ENCODE measurements at regions not wholly inside any gene's neighbourhood (a gene's known extent, or its start where the extent isn't known, plus 50 kb on each side); places are given as distances from the start of the nearest gene placed in this dataset.

DNA sequence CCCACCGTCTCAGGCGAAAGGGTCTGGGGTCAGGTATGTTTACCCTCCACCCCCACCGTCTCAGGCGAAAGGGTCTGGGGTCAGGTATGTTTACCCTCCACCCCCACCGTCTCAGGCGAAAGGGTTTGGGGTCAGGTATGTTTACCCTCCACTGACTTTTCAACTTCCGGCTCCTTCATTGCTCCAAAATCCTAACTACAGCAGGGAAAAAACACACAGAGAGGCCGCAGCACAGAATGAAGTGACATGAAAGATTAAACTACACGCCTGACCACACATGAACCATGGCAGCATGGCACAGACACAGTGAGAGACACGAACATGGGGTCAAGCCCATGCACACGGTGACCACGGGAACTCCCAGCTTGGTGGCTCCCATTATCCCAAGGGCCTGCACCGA lies 634.9 kb upstream of the B3GAT1 start:
- Histone ChIP-seq H3K9ac (ENCODE audit: insufficient read depth in 1 of 2, low read depth in 2 of 2, low read length in 2 of 2) (no peak overlapping the region), H3K9me3 (replicated peaks; ENCODE audit: control insufficient read depth, insufficient read depth, low read depth, low read length) (no peaks in the 10 kb centered on the region), H3K79me2 (ENCODE audit: control insufficient read depth, insufficient read depth, low read length) (no peaks in the 10 kb centered on the region), H3K4me2 (ENCODE audit: insufficient read depth, low read length) (no peak overlapping the region), H3K9me1 (ENCODE audit: control insufficient read depth, insufficient read depth, low read length) (no peaks in the 10 kb centered on the region), H3K4me1 (replicated peaks in 1 of 2; ENCODE audit: control insufficient read depth in 2 of 2, insufficient read depth in 2 of 2, low read length in 2 of 2) (no peaks in the 10 kb centered on the region), H3K27me3 (ENCODE audit: control insufficient read depth in 2 of 2, insufficient read depth in 2 of 2, low read length in 2 of 2) (peaks cover 0 to 16% of the 10 kb centered on the region in 2 experiments; a peak in 2 of 5 replicates), H2AFZ (ENCODE audit: low read depth, low read length) (no peak overlapping the region), H3K27ac (ENCODE audit: extremely low read depth, low read depth, low read length) (no peak overlapping the region), H3K4me3 (no peak overlapping the region), H4K20me1 (replicated peaks; ENCODE audit: control insufficient read depth, insufficient read depth, low read length) (peaks cover 4% of the 10 kb centered on the region), H3K36me3 (ENCODE audit: control insufficient read depth, insufficient read depth, low read length) (no peaks in the 10 kb centered on the region)
- no peak for TF ChIP-seq SRSF9 (IDR thresholded peaks at IDR 0.05; ENCODE audit: borderline replicate concordance, low read depth, low read length)
- TF ChIP-seq, protein P1, sequence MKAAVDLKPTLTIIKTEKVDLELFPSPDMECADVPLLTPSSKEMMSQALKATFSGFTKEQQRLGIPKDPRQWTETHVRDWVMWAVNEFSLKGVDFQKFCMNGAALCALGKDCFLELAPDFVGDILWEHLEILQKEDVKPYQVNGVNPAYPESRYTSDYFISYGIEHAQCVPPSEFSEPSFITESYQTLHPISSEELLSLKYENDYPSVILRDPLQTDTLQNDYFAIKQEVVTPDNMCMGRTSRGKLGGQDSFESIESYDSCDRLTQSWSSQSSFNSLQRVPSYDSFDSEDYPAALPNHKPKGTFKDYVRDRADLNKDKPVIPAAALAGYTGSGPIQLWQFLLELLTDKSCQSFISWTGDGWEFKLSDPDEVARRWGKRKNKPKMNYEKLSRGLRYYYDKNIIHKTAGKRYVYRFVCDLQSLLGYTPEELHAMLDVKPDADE (conservative IDR thresholded peaks at IDR 0.05; ENCODE audit: control insufficient read depth, low read depth, low read length) = no peak
- no peak for TF ChIP-seq TEAD1 (CRISPR knock-in tag; IDR thresholded peaks at IDR 0.05)
- no peak for TF ChIP-seq KLF1 (tag; IDR thresholded peaks at IDR 0.05)
- no peak for DNase-seq (ENCODE audit: extremely low read depth in 1 of 4, low spot score in 3 of 4)
- ATAC-seq = no peak
- intact Hi-C loops (cut with micrococcal nuclease) = no loop called here
- ChIA-PET POLR2A (interaction anchor here (0.7 kb wide), 1 partner anchor 1083 kb away, joined by 3 read pairs; no protein-coding TSS in a partner anchor), CTCF (ENCODE audit: low intra/inter-chr PET ratio) (no interaction called here)
- 4% methylated on average over 7 of the region's 13 CpGs for WGBS (ENCODE audit: insufficient coverage, low coverage, missing lambda C conversion rate)
- no peak for FAIRE-seq
- BruUV-seq (replicated peaks) = no TSS peak
- in situ Hi-C loops (cut with MboI) = no loop called here

GRCh38 chr11:135046556-135046955 lies 634.5 kb upstream of the B3GAT1 start:
- 0% methylated on average over 6 of the region's 8 CpGs for WGBS (ENCODE audit: insufficient coverage, low coverage, missing lambda C conversion rate)
- Histone ChIP-seq H3K9ac (ENCODE audit: insufficient read depth in 1 of 2, low read depth in 2 of 2, low read length in 2 of 2) (no peak overlapping the region), H3K9me3 (replicated peaks; ENCODE audit: control insufficient read depth, insufficient read depth, low read depth, low read length) (no peaks in the 10 kb centered on the region), H3K36me3 (ENCODE audit: control insufficient read depth, insufficient read depth, low read length) (no peaks in the 10 kb centered on the region), H3K27ac (ENCODE audit: extremely low read depth, low read depth, low read length) (no peak overlapping the region), H3K9me1 (ENCODE audit: control insufficient read depth, insufficient read depth, low read length) (no peaks in the 10 kb centered on the region), H3K27me3 (ENCODE audit: control insufficient read depth in 2 of 2, insufficient read depth in 2 of 2, low read length in 2 of 2) (peaks cover 0 to 16% of the 10 kb centered on the region in 2 experiments; a peak in 2 of 5 replicates), H4K20me1 (replicated peaks; ENCODE audit: control insufficient read depth, insufficient read depth, low read length) (peaks cover 4% of the 10 kb centered on the region), H3K79me2 (ENCODE audit: control insufficient read depth, insufficient read depth, low read length) (no peaks in the 10 kb centered on the region), H3K4me2 (ENCODE audit: insufficient read depth, low read length) (no peak overlapping the region), H3K4me1 (replicated peaks in 1 of 2; ENCODE audit: control insufficient read depth in 2 of 2, insufficient read depth in 2 of 2, low read length in 2 of 2) (no peaks in the 10 kb centered on the region), H2AFZ (ENCODE audit: low read depth, low read length) (no peak overlapping the region), H3K4me3 (no peak overlapping the region)
- BruUV-seq (replicated peaks) = no TSS peak
- no peak for DNase-seq (ENCODE audit: extremely low read depth in 1 of 4, low spot score in 3 of 4)
- intact Hi-C loops (cut with micrococcal nuclease) (no loop called here), in situ Hi-C loops (cut with MboI) (no loop called here)
- ChIA-PET POLR2A (interaction anchor here (0.7 kb wide), 1 partner anchor 1083 kb away, joined by 3 read pairs; no protein-coding TSS in a partner anchor), CTCF (ENCODE audit: low intra/inter-chr PET ratio) (no interaction called here)
- TF ChIP-seq ARID4B (CRISPR knock-in tag; IDR thresholded peaks at IDR 0.05) = no peak
- no peak for TF ChIP-seq SRSF3 (IDR thresholded peaks at IDR 0.05; ENCODE audit: insufficient read depth, low read length)
- no peak for TF ChIP-seq SNAPC5 (CRISPR knock-in tag; IDR thresholded peaks at IDR 0.05)
- FAIRE-seq = no peak
- no peak for ATAC-seq
